Endothelial cell of umbilical vein (primary cell): ENCODE measurements at regions not wholly inside any gene's neighbourhood (a gene's known extent, or its start where the extent isn't known, plus 50 kb on each side); places are given as distances from the start of the nearest gene placed in this dataset.

ENCODE experiments used
- BruUV-seq: library from RNA; stranded (reverse); fragments of 400-500 nt; replicated peaks from 2 replicates; lab custom pipeline; 2021; lab: Mats Ljungman, UMichigan
- CTCF ChIA-PET: fragments of 300-600, 350-600 bp; sonication (Branson Sonifier 250); formaldehyde crosslinking; loops from one replicate; lab custom pipeline; 2021; ENCODE audit warnings: antibody characterized with exemption, inconsistent platforms; lab: Charles Lee
- POLR2A ChIA-PET: fragments of 300-600, 350-600 bp; sonication (Branson Sonifier 250); formaldehyde crosslinking; loops from one replicate; lab custom pipeline; 2021; ENCODE audit warnings: antibody characterized with exemption, inconsistent platforms; lab: Charles Lee
- DNase-seq: peaks from one replicate; pipeline ENCODE4 v3.0.0-alpha.2; 2011; ENCODE audit warnings: low read depth, low spot score
- FAIRE-seq: peaks from 2 replicates; lab custom pipeline; 2011; peaks lifted over from hg19 to GRCh38; lab: Jason Lieb, UNC
- H2AFZ ChIP-seq: 2 replicates; pipeline ENCODE4 v1.6.0; 2012; ENCODE audit warnings: low read depth, low read length, control low read depth, inconsistent platforms
- H3K27ac ChIP-seq: 2 replicates; pipeline ENCODE4 v1.5.1; 2011; ENCODE audit warnings: low read depth, mild to moderate bottlenecking, control low read depth, low read length, moderate library complexity; ENCODE audit not compliant: insufficient read depth
- H3K27me3 ChIP-seq, 2 experiments: 2 replicates each; pipeline versions ENCODE4 v1.6.0 to v1.6.1; 2011; ENCODE audit warnings: low read length in 2 of 2, mixed read lengths in 1 of 2; ENCODE audit not compliant: control insufficient read depth in 2 of 2, insufficient read depth in 2 of 2
- H3K36me3 ChIP-seq, 2 experiments: 2 replicates in 1 of 2; 3 replicates in 1 of 2; pipeline ENCODE4 v1.5.1; 2011; ENCODE audit warnings: low read length in 2 of 2, mild to moderate bottlenecking in 1 of 2, moderate library complexity in 1 of 2; ENCODE audit not compliant: control insufficient read depth in 2 of 2, insufficient read depth in 2 of 2; ENCODE audit errors: extremely low read depth in 1 of 2
- H3K4me1 ChIP-seq: 3 replicates; pipeline ENCODE4 v1.5.1; 2011; ENCODE audit warnings: mild to moderate bottlenecking, low read length; ENCODE audit not compliant: control insufficient read depth, insufficient read depth; ENCODE audit errors: extremely low read depth
- H3K4me2 ChIP-seq: 2 replicates; pipeline ENCODE4 v1.6.1; 2011; ENCODE audit warnings: low read length, control low read depth, mixed read lengths; ENCODE audit not compliant: insufficient read depth
- H3K4me3 ChIP-seq, 3 experiments: fragments of 200-600 bp in 1 of 3; sonication (generic), shearing (Covaris generic) in 1 of 3; replicated peaks in 1 of 3; 2 replicates each; pipeline ENCODE4 v1.5.1; 2011 to 2016; ENCODE audit warnings: control low read depth in 3 of 3, low read length in 3 of 3, mild to moderate bottlenecking in 2 of 3, inconsistent platforms in 1 of 3, low read depth in 1 of 3, moderate library complexity in 1 of 3; ENCODE audit not compliant: insufficient read depth in 1 of 3
- H3K79me2 ChIP-seq: 2 replicates; pipeline ENCODE4 v1.6.0; 2012; ENCODE audit warnings: low read length, inconsistent platforms; ENCODE audit not compliant: control insufficient read depth, insufficient read depth
- H3K9ac ChIP-seq: replicated peaks from 2 replicates; pipeline ENCODE3; 2011; ENCODE audit warnings: low read length, control low read depth; ENCODE audit not compliant: insufficient read depth; ENCODE audit errors: extremely low read depth
- H3K9me1 ChIP-seq: replicated peaks from 3 replicates; pipeline ENCODE4 v1.6.0; 2011; ENCODE audit warnings: mild to moderate bottlenecking, low read length; ENCODE audit not compliant: control insufficient read depth, insufficient read depth; ENCODE audit errors: extremely low read depth
- H3K9me3 ChIP-seq: replicated peaks from 2 replicates; pipeline ENCODE4 v1.5.1; 2012; ENCODE audit warnings: low read length, inconsistent platforms; ENCODE audit not compliant: control insufficient read depth, insufficient read depth
- H4K20me1 ChIP-seq: replicated peaks from 2 replicates; pipeline ENCODE3; 2011; ENCODE audit warnings: mild to moderate bottlenecking, low read length; ENCODE audit not compliant: control insufficient read depth, insufficient read depth; ENCODE audit errors: extremely low read depth
- EZH2 ChIP-seq: IDR thresholded peaks from 2 replicates; pipeline ENCODE4 v1.6.1; 2012; ENCODE audit warnings: borderline replicate concordance, low read depth, mild to moderate bottlenecking, moderate library complexity, low read length, inconsistent platforms; ENCODE audit not compliant: severe bottlenecking
- FOS ChIP-seq: IDR thresholded peaks from 2 replicates; pipeline ENCODE4 v1.6.1; 2011; ENCODE audit warnings: mild to moderate bottlenecking, low read length, moderate library complexity, borderline replicate concordance; ENCODE audit not compliant: insufficient read depth
- GATA2 ChIP-seq: IDR thresholded peaks from 2 replicates; pipeline ENCODE4 v1.7.0; 2011; ENCODE audit warnings: low read depth, mild to moderate bottlenecking, moderate library complexity, mixed read lengths, low read length; ENCODE audit not compliant: insufficient read length, insufficient read depth
- JUN ChIP-seq: IDR thresholded peaks from 2 replicates; pipeline ENCODE4 v1.6.1; 2011; ENCODE audit warnings: borderline replicate concordance, low read depth; ENCODE audit not compliant: insufficient read length, insufficient read depth
- MYC ChIP-seq: IDR thresholded peaks from one replicate; pipeline ENCODE4 v1.6.1; 2011; ENCODE audit warnings: mild to moderate bottlenecking, low read depth, low read length
- POLR2A ChIP-seq: IDR thresholded peaks from 2 replicates; pipeline ENCODE4 v1.6.1; 2012; ENCODE audit warnings: low read depth, mild to moderate bottlenecking, control low read depth, low read length
- POLR2AphosphoS5 ChIP-seq: IDR thresholded peaks from 2 replicates; pipeline ENCODE4 v1.6.1; 2012; ENCODE audit warnings: low read depth, mild to moderate bottlenecking, control low read depth, low read length, moderate library complexity; ENCODE audit not compliant: insufficient read depth
- dilution Hi-C: fragments of 300-500 bp; cut with MboI; formaldehyde crosslinking; loops from one replicate; pipeline ENCODE4 v1.15.0; 2019; ENCODE audit warnings: low sequenced_read_pairs; ENCODE audit not compliant: extremely low pct_ligation_motif_present
- intact Hi-C: fragments of 100-400 bp; cut with micrococcal nuclease; formaldehyde crosslinking; loops from one replicate; pipeline ENCODE4 v1.10.0; 2022
- TF ChIP-seq, protein P1 (sequence below), 2 donors: IDR thresholded peaks; 1 replicate in 1 of 2; 2 replicates in 1 of 2; pipeline ENCODE4 v1.5.1; 2011; ENCODE audit warnings: low read length in 2 of 2, mild to moderate bottlenecking in 2 of 2, moderate library complexity in 2 of 2, control low read depth in 1 of 2, inconsistent platforms in 1 of 2, low read depth in 1 of 2; ENCODE audit not compliant: insufficient read depth in 1 of 2; ENCODE audit errors: extremely low read depth in 1 of 2
- TF ChIP-seq, protein P2 (sequence below): IDR thresholded peaks from 2 replicates; pipeline ENCODE4 v1.6.1; 2011; ENCODE audit not compliant: insufficient read depth, insufficient read length

DNA sequence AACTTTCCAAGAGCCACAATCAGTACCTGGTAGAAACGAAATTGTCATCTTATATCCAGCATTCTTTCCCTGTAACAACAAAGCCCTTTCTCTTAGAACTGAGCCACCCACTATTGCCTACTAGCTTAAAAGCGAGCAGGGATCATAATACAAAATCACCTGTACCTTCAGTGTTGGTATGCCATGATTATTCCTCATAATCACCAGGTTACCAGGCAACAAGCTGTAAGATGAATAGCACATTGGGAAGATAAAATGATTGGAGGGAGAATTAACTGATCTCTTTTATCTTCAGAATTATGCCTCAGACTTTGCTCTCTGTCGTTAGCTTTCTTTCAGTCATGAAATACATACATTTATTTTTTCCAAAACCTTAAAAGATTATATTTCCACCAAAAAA lies 345.6 kb downstream of the PRELID2 start:
- Histone ChIP-seq H3K36me3 (no peaks in the 10 kb centered on the region), H3K27ac (no peak overlapping the region), H3K4me1 (no peaks in the 10 kb centered on the region), H4K20me1 (no peaks in the 10 kb centered on the region), H3K27me3 (no peaks in the 10 kb centered on the region), H3K4me3 (no peak overlapping the region), H3K9me3 (no peaks in the 10 kb centered on the region), H3K9me1 (no peaks in the 10 kb centered on the region), H2AFZ (no peak overlapping the region), H3K9ac (no peak overlapping the region), H3K79me2 (no peaks in the 10 kb centered on the region), H3K4me2 (no peak overlapping the region)
- BruUV-seq = no TSS peak
- TF ChIP-seq POLR2A = no peak
- TF ChIP-seq JUN = no peak
- TF ChIP-seq POLR2AphosphoS5 = no peak
- TF ChIP-seq, protein P1, sequence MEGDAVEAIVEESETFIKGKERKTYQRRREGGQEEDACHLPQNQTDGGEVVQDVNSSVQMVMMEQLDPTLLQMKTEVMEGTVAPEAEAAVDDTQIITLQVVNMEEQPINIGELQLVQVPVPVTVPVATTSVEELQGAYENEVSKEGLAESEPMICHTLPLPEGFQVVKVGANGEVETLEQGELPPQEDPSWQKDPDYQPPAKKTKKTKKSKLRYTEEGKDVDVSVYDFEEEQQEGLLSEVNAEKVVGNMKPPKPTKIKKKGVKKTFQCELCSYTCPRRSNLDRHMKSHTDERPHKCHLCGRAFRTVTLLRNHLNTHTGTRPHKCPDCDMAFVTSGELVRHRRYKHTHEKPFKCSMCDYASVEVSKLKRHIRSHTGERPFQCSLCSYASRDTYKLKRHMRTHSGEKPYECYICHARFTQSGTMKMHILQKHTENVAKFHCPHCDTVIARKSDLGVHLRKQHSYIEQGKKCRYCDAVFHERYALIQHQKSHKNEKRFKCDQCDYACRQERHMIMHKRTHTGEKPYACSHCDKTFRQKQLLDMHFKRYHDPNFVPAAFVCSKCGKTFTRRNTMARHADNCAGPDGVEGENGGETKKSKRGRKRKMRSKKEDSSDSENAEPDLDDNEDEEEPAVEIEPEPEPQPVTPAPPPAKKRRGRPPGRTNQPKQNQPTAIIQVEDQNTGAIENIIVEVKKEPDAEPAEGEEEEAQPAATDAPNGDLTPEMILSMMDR (IDR thresholded peaks at IDR 0.05; ENCODE audit: extremely low read depth in 1 of 2, insufficient read depth in 1 of 2, low read depth in 1 of 2, low read length in 2 of 2) = no peak
- TF ChIP-seq, protein P2, sequence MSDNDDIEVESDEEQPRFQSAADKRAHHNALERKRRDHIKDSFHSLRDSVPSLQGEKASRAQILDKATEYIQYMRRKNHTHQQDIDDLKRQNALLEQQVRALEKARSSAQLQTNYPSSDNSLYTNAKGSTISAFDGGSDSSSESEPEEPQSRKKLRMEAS = no peak
- no peak for TF ChIP-seq FOS
- TF ChIP-seq MYC = no peak
- TF ChIP-seq EZH2 = no peak
- TF ChIP-seq GATA2 = no peak
- DNase-seq (no peak), FAIRE-seq (no peak)
- dilution Hi-C loops (no loop called here), intact Hi-C loops (loop anchor here (10.0 kb wide), 1 partner anchor 335 kb away; no protein-coding TSS in a partner anchor)
- ChIA-PET CTCF (interaction anchor here (2.1 kb wide), 1 partner anchor 11 kb away, joined by 6 read pairs; no protein-coding TSS in a partner anchor), POLR2A (no interaction called here)
